ENCODE measurements at regions not wholly inside any gene's neighbourhood (a gene's known extent, or its start where the extent isn't known, plus 50 kb on each side); places are given as distances from the start of the nearest gene placed in this dataset.
"Not testable (repeated sequence)": the region's sequence is repeated elsewhere in the genome, so short reads cannot be mapped to it uniquely, and the experiment has no call there.

GRCh38 chr18:46179306-46179705, 75.1 kb downstream of the HAUS1 start:
- no peak for DNase-seq

DNA sequence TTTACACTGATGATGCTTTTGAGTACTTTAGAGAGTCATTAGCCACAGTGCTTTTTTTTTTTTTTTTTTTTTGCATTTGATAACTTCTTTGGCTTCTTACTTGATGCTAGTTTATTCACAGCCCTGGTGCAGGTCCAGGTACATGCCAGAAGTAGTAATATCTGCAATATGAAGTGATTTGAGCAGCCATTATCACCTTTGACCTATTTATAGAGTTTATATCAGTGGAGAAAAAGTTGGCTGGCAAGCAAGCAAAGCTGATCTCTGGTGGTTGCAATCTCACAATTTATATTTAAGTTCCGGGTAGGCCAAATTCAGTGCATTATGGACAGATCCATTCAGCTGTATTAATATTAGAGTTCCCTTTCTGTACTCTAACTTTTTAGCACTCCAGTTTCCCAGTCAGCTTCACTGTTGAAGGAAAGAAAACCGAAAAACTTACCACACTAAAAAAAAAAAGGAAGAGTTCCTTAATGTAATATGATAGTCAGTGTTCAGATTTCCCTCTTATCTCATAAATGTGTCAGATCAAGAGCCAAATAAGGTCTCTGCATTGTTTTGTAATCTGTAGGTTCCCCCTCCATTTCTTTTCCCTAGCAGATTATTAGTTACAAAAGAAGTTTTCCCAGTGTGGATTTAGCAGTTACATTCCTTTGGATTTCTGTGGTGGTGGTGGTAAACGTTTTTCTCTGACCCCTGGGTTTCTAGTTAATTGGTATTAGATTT, 78.6 kb downstream of the HAUS1 start:
- peak; percentile 19 to 29 for DNase-seq

GRCh38 chr18:46184296-46184695, 80.1 kb downstream of the HAUS1 start:
- DNase-seq, result not testable (repeated sequence)

- peak; percentile 48 to 70 for DNase-seq
These were observed 80.5 kb downstream of the HAUS1 start for GRCh38 chr18:46184727-46185126.

DNA sequence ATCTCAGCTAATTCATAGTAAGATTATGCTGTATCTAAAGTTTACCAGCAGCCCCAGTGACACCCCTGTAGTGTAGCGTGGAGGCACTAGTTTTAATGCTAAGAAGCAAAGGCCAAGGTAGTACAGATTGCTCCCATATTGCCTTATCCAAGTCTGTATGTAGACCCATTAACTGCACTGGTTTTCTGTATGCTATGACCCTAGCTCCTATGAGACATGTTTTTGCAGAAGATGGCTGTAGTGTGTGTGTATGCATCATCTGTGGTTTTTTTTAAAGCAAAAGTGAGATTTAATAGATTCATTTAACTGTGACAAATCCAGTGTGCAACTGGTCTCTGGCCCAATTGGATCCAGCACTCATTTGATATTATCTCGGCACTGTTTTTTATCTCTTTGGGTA, 86.5 kb downstream of the HAUS1 start:
- DNase-seq, result no peak

- DNase-seq, result no peak
These were observed 92.5 kb downstream of the HAUS1 start for GRCh38 chr18:46196627-46197243.

GRCh38 chr18:46199515-46200147, 95.4 kb downstream of the HAUS1 start:
- DNase-seq, result no peak

GRCh38 chr18:46200178-46201055, 96.2 kb downstream of the HAUS1 start:
- DNase-seq, result not testable (repeated sequence)

DNA sequence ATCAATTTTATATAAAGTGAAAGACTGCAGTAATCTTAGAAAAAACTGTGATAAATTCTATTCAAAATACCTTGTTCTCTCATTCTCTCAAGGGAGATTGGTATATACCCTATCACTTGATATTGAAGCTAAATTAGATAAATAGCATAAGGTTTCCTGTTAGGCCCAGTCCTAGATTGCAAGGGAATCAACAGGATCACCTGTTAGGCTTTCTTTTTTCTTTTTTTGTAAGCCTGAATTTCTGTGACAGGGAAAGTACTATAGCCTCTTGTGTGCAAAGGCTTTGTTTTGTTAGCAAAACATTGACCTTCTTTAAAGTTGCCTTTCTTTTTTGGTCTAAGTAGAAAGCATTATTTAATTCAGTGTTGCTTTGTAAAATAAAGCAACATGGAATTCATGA, 100.0 kb downstream of the HAUS1 start:
- DNase-seq, result no peak

- DNase-seq, result no peak
These were observed 103.8 kb downstream of the HAUS1 start for GRCh38 chr18:46207985-46208384.

GRCh38 chr18:46209161-46209560, 105.0 kb downstream of the HAUS1 start:
- DNase-seq, result no peak

- peak in 1 of 2 experiments; percentile 6 for DNase-seq
These were observed 107.6 kb downstream of the HAUS1 start for GRCh38 chr18:46211816-46212215.

GRCh38 chr18:46212398-46212797, 108.2 kb downstream of the HAUS1 start:
- no peak for DNase-seq

GRCh38 chr18:46213295-46213694, 109.1 kb downstream of the HAUS1 start:
- DNase-seq, result peak; percentile 32 to 66

- DNase-seq, result no peak
These were observed 110.2 kb downstream of the HAUS1 start for GRCh38 chr18:46214435-46214834.

- DNase-seq, result no peak
These were observed 111.9 kb downstream of the HAUS1 start for GRCh38 chr18:46215902-46216723.

- no peak for DNase-seq
These were observed 115.9 kb downstream of the HAUS1 start for GRCh38 chr18:46220116-46220515.

DNA sequence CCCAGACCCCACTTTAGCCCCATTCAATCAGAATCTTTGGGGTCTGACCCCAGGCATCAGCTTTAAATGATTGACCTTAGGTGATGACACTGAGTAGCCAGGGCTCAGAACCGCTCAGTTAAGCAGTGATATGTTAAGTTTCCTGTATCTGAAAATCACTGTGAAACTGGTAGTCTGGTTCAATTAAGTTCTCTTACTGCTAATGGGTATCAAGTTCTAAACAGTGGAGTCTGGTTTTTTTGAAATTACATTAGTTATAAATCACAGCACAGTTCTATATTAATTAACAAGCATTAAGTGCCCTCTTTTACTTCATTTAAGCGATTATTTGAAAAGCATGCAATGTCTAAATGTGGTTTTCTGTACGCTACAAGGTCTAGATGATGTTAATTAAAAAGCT, 117.9 kb downstream of the HAUS1 start:
- no peak for DNase-seq

DNA sequence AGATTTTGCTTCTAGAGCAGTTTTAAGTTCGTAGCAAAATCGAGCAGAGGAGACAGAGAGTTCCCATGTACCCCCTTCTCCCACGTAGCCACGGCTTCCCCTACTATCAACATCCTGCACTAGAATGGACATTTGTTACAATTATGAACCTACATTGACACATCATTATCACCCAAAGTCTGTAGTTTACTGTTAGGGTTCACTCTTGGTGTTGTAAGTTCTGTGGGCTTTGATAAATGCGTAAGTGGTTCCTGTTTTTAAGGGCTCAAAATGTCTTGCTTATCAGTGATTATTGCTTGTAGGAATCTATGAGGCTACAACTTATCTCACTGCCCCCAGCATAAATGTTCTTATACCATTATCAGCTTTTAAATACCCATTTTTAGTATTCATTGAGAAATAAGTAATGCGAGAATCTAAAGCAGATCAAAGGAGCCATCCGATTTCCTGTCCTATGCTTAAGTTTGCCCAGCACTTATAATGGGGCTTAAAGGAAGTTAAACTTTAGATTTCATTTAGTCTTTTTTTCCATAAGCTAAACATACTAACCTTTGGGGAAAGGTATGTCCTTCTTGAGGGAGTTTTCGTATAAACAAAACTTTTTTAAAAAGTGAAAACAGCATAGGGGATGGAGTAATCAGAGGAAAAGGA, 118.7 kb downstream of the HAUS1 start:
- peak; percentile 20 to 35 for DNase-seq

DNA sequence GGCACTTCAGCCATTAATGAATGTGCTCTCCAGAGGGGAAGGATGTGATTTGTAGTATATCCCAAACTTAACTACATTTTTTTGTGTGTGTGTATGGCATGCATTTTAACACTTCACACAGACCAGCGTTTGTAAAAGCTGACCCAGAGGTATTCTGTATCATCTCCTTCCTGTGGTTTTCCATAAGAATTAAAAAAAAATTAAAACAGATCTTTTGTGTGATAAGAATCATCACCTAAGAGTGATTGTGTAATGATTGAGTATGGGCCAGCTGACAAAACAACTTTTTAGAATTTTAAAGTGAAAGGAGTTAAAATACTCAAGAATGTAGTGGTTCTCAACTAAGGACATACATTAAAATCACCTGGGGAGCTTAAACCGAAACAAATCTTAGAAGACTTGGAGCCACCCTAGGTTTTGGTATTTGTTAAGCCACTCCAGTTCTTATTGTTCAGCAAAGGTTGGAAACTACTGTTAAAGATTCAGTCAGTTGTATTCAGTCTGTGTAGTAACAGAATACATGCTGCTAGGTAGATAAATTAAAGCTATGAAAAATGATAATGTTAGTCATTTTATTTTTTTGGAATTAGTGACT, 120.1 kb downstream of the HAUS1 start:
- no peak for DNase-seq

- DNase-seq, result no peak
These were observed 122.3 kb downstream of the HAUS1 start for GRCh38 chr18:46226461-46226860.

All from Kasumi-1 (cell line).